Endothelial cell of umbilical vein (primary cell): ENCODE measurements at regions not wholly inside any gene's neighbourhood (a gene's known extent, or its start where the extent isn't known, plus 50 kb on each side); places are given as distances from the start of the nearest gene placed in this dataset.

Experiments
- BruUV-seq: library from RNA; stranded (reverse); fragments of 400-500 nt; replicated peaks from 2 replicates; lab custom pipeline; 2021; lab: Mats Ljungman, UMichigan
- CTCF ChIA-PET: fragments of 300-600, 350-600 bp; sonication (Branson Sonifier 250); formaldehyde crosslinking; loops from one replicate; lab custom pipeline; 2021; ENCODE audit warnings: antibody characterized with exemption, inconsistent platforms; lab: Charles Lee
- POLR2A ChIA-PET: fragments of 300-600, 350-600 bp; sonication (Branson Sonifier 250); formaldehyde crosslinking; loops from one replicate; lab custom pipeline; 2021; ENCODE audit warnings: antibody characterized with exemption, inconsistent platforms; lab: Charles Lee
- DNase-seq: peaks from one replicate; pipeline ENCODE4 v3.0.0-alpha.2; 2011; ENCODE audit warnings: low read depth, low spot score
- FAIRE-seq: peaks from 2 replicates; lab custom pipeline; 2011; peaks lifted over from hg19 to GRCh38; lab: Jason Lieb, UNC
- H2AFZ ChIP-seq: 2 replicates; pipeline ENCODE4 v1.6.0; 2012; ENCODE audit warnings: low read depth, low read length, control low read depth, inconsistent platforms
- H3K27ac ChIP-seq: 2 replicates; pipeline ENCODE4 v1.5.1; 2011; ENCODE audit warnings: low read depth, mild to moderate bottlenecking, control low read depth, low read length, moderate library complexity; ENCODE audit not compliant: insufficient read depth
- H3K27me3 ChIP-seq, 2 experiments: 2 replicates each; pipeline versions ENCODE4 v1.6.0 to v1.6.1; 2011; ENCODE audit warnings: low read length in 2 of 2, mixed read lengths in 1 of 2; ENCODE audit not compliant: control insufficient read depth in 2 of 2, insufficient read depth in 2 of 2
- H3K36me3 ChIP-seq, 2 experiments: 2 replicates in 1 of 2; 3 replicates in 1 of 2; pipeline ENCODE4 v1.5.1; 2011; ENCODE audit warnings: low read length in 2 of 2, mild to moderate bottlenecking in 1 of 2, moderate library complexity in 1 of 2; ENCODE audit not compliant: control insufficient read depth in 2 of 2, insufficient read depth in 2 of 2; ENCODE audit errors: extremely low read depth in 1 of 2
- H3K4me1 ChIP-seq: 3 replicates; pipeline ENCODE4 v1.5.1; 2011; ENCODE audit warnings: mild to moderate bottlenecking, low read length; ENCODE audit not compliant: control insufficient read depth, insufficient read depth; ENCODE audit errors: extremely low read depth
- H3K4me2 ChIP-seq: 2 replicates; pipeline ENCODE4 v1.6.1; 2011; ENCODE audit warnings: low read length, control low read depth, mixed read lengths; ENCODE audit not compliant: insufficient read depth
- H3K4me3 ChIP-seq, 3 experiments: fragments of 200-600 bp in 1 of 3; sonication (generic), shearing (Covaris generic) in 1 of 3; replicated peaks in 1 of 3; 2 replicates each; pipeline ENCODE4 v1.5.1; 2011 to 2016; ENCODE audit warnings: control low read depth in 3 of 3, low read length in 3 of 3, mild to moderate bottlenecking in 2 of 3, inconsistent platforms in 1 of 3, low read depth in 1 of 3, moderate library complexity in 1 of 3; ENCODE audit not compliant: insufficient read depth in 1 of 3
- H3K79me2 ChIP-seq: 2 replicates; pipeline ENCODE4 v1.6.0; 2012; ENCODE audit warnings: low read length, inconsistent platforms; ENCODE audit not compliant: control insufficient read depth, insufficient read depth
- H3K9ac ChIP-seq: replicated peaks from 2 replicates; pipeline ENCODE3; 2011; ENCODE audit warnings: low read length, control low read depth; ENCODE audit not compliant: insufficient read depth; ENCODE audit errors: extremely low read depth
- H3K9me1 ChIP-seq: replicated peaks from 3 replicates; pipeline ENCODE4 v1.6.0; 2011; ENCODE audit warnings: mild to moderate bottlenecking, low read length; ENCODE audit not compliant: control insufficient read depth, insufficient read depth; ENCODE audit errors: extremely low read depth
- H3K9me3 ChIP-seq: replicated peaks from 2 replicates; pipeline ENCODE4 v1.5.1; 2012; ENCODE audit warnings: low read length, inconsistent platforms; ENCODE audit not compliant: control insufficient read depth, insufficient read depth
- H4K20me1 ChIP-seq: replicated peaks from 2 replicates; pipeline ENCODE3; 2011; ENCODE audit warnings: mild to moderate bottlenecking, low read length; ENCODE audit not compliant: control insufficient read depth, insufficient read depth; ENCODE audit errors: extremely low read depth
- CTCF ChIP-seq, 2 donors: IDR thresholded peaks; 1 replicate in 1 of 2; 2 replicates in 1 of 2; pipeline ENCODE4 v1.5.1; 2011; ENCODE audit warnings: low read length in 2 of 2, mild to moderate bottlenecking in 2 of 2, moderate library complexity in 2 of 2, control low read depth in 1 of 2, inconsistent platforms in 1 of 2, low read depth in 1 of 2; ENCODE audit not compliant: insufficient read depth in 1 of 2; ENCODE audit errors: extremely low read depth in 1 of 2
- EZH2 ChIP-seq: IDR thresholded peaks from 2 replicates; pipeline ENCODE4 v1.6.1; 2012; ENCODE audit warnings: borderline replicate concordance, low read depth, mild to moderate bottlenecking, moderate library complexity, low read length, inconsistent platforms; ENCODE audit not compliant: severe bottlenecking
- FOS ChIP-seq: IDR thresholded peaks from 2 replicates; pipeline ENCODE4 v1.6.1; 2011; ENCODE audit warnings: mild to moderate bottlenecking, low read length, moderate library complexity, borderline replicate concordance; ENCODE audit not compliant: insufficient read depth
- GATA2 ChIP-seq: IDR thresholded peaks from 2 replicates; pipeline ENCODE4 v1.7.0; 2011; ENCODE audit warnings: low read depth, mild to moderate bottlenecking, moderate library complexity, mixed read lengths, low read length; ENCODE audit not compliant: insufficient read length, insufficient read depth
- JUN ChIP-seq: IDR thresholded peaks from 2 replicates; pipeline ENCODE4 v1.6.1; 2011; ENCODE audit warnings: borderline replicate concordance, low read depth; ENCODE audit not compliant: insufficient read length, insufficient read depth
- MAX ChIP-seq: IDR thresholded peaks from 2 replicates; pipeline ENCODE4 v1.6.1; 2011; ENCODE audit not compliant: insufficient read depth, insufficient read length
- MYC ChIP-seq: IDR thresholded peaks from one replicate; pipeline ENCODE4 v1.6.1; 2011; ENCODE audit warnings: mild to moderate bottlenecking, low read depth, low read length
- POLR2A ChIP-seq: IDR thresholded peaks from 2 replicates; pipeline ENCODE4 v1.6.1; 2012; ENCODE audit warnings: low read depth, mild to moderate bottlenecking, control low read depth, low read length
- POLR2AphosphoS5 ChIP-seq: IDR thresholded peaks from 2 replicates; pipeline ENCODE4 v1.6.1; 2012; ENCODE audit warnings: low read depth, mild to moderate bottlenecking, control low read depth, low read length, moderate library complexity; ENCODE audit not compliant: insufficient read depth
- dilution Hi-C: fragments of 300-500 bp; cut with MboI; formaldehyde crosslinking; loops from one replicate; pipeline ENCODE4 v1.15.0; 2019; ENCODE audit warnings: low sequenced_read_pairs; ENCODE audit not compliant: extremely low pct_ligation_motif_present
- intact Hi-C: fragments of 100-400 bp; cut with micrococcal nuclease; formaldehyde crosslinking; loops from one replicate; pipeline ENCODE4 v1.10.0; 2022

- TF ChIP-seq GATA2 (no peak), EZH2 (no peak), POLR2A (no peak), POLR2AphosphoS5 (no peak), JUN (no peak), MYC (no peak), CTCF (IDR thresholded peaks at IDR 0.05; ENCODE audit: extremely low read depth in 1 of 2, insufficient read depth in 1 of 2, low read depth in 1 of 2, low read length in 2 of 2) (no peak), MAX (no peak), FOS (no peak)
- peaks cover 2% of the 10 kb centered on the region for H3K9me3 ChIP-seq
- no peak overlapping the region for H3K9ac ChIP-seq
- H2AFZ ChIP-seq, result no peak overlapping the region
- no peak overlapping the region for H3K27ac ChIP-seq
- no peaks in the 10 kb centered on the region for H3K27me3 ChIP-seq
- CTCF ChIA-PET, result no interaction called here
- no peak overlapping the region for H3K4me2 ChIP-seq
- dilution Hi-C loops, result no loop called here
- no peaks in the 10 kb centered on the region for H4K20me1 ChIP-seq
- DNase-seq, result no peak
- BruUV-seq, result no TSS peak
- POLR2A ChIA-PET, result no interaction called here
- no peaks in the 10 kb centered on the region for H3K9me1 ChIP-seq
- no peaks in the 10 kb centered on the region for H3K36me3 ChIP-seq
- no peak overlapping the region for H3K4me3 ChIP-seq
- FAIRE-seq, result no peak
- intact Hi-C loops, result no loop called here
- H3K79me2 ChIP-seq, result no peaks in the 10 kb centered on the region
- no peaks in the 10 kb centered on the region for H3K4me1 ChIP-seq
These were observed 145.1 kb upstream of the OPCML start for GRCh38 chr11:133677387-133677786.
